NCI-H146 (cell line): ENCODE measurements at regions not wholly inside any gene's neighbourhood (a gene's known extent, or its start where the extent isn't known, plus 50 kb on each side); places are given as distances from the start of the nearest gene placed in this dataset.

Experiments used
- DNase-seq: peaks from one replicate; lab custom pipeline; 2025; lab: John Stamatoyannopoulos, UW

DNA sequence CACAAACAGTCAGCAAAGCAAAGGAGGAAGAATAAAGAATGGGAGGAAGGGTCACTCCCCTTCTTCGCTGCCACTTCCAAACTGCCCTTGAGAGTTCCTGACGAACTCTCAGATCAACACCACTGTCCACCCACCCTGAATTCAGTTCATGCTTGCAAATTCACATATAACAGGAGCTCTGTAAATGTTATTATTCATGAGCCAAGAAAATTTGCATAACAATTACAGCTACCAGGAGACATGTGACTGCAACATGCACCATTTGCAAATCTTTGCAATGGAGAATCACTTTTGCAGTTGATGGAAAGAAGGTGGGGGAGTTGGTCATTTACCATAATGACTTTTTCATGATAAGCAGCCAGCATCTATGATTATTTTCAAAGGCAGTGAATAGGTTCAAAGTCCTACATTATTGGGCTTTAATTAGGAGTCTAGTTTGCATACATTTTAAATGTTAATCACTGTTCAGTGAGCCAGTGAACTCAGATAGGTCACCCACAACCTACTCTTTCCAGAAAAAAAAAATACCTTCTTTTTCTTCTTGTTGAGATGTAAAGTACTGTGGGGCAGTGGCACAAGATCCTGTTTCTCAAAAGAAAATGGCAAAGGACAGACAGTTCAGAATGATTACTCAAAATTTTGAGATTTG, 149.7 kb downstream of the CAAP1 start:
- no peak for DNase-seq

- no peak for DNase-seq
Observed at GRCh38 chr9:26735160-26735559, 157.4 kb downstream of the CAAP1 start.

DNA sequence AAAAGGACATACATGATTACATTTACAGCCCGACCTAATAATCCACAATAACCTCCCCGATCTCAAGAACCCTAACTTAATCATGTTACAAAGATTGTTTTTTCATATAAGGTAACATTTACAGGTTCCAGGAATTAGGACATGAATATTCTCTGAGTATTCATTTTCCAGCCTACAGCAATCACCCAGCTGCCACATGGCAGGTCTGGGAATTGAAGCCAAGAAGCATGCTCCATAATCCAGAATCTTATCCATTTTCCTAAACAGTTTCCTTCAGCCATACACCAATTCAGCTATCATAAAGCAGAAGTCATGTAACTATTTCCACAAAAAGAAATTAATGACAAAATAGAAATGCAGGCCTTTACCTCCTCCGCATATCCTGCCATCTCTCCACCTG, 163.4 kb downstream of the CAAP1 start:
- DNase-seq: no peak

DNA sequence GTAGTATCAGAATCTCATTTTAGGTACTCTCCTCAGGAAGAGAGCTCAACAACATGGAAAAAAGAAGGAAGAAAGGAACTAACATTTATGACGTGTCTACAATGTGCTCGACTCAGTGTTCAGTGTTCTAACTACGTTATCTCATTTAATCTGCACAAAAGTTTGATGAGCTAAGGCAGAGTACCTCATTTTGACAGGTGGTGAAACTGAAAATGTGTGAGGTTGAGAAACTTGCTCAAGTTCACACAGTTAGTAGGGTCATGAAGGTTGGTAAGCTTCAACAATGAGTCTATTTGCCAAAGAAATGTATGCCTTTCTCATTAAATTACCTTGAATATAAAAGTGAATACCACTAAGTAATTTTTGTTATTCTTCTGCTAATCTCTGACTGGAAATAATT, 165.1 kb downstream of the CAAP1 start:
- DNase-seq: no peak

- DNase-seq: no peak
Observed at GRCh38 chr9:26725573-26725972, 167.0 kb downstream of the CAAP1 start.

GRCh38 chr9:26723486-26723885, 169.1 kb downstream of the CAAP1 start:
- peak; percentile 85 for DNase-seq

- DNase-seq: no peak
Observed at GRCh38 chr9:26722755-26723154, 169.8 kb downstream of the CAAP1 start.

DNA sequence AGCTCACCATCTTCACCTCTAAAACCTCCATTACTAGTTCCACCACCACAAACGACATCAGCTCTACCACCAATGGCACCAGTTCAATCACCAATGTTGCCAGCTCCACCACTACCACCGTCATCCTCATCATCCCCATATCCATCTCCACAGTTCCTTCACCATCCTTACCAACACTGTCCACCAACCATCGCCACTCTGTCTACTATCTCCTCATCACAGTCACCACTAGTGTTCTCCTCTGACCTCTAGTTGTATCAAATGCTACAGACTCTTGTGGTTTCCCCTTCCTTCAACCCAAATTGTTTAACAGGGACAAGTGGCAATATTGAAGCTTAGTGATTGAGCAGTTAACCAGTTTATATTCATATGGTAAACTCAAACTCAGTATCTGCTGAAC, 182.6 kb downstream of the CAAP1 start:
- no peak for DNase-seq

GRCh38 chr9:26706223-26706622, 186.4 kb downstream of the CAAP1 start:
- no peak for DNase-seq

DNA sequence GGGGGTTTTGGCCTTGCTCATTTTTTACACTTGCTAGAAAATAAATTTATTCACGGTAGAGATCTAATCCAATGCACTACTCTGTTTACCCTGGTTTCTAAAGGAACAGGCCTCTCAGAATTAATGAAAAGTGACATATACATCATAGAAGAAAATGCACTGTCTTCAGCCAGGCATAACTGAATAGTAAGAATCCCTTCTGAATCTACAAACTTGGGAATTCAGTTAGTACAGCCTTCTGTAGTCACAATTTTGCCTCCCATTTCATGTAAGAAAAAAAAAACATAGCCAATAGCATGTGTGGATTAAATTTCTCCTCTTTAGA, 197.3 kb downstream of the CAAP1 start:
- no peak for DNase-seq

GRCh38 chr9:26694381-26695297, 198.0 kb downstream of the CAAP1 start:
- no peak for DNase-seq

DNA sequence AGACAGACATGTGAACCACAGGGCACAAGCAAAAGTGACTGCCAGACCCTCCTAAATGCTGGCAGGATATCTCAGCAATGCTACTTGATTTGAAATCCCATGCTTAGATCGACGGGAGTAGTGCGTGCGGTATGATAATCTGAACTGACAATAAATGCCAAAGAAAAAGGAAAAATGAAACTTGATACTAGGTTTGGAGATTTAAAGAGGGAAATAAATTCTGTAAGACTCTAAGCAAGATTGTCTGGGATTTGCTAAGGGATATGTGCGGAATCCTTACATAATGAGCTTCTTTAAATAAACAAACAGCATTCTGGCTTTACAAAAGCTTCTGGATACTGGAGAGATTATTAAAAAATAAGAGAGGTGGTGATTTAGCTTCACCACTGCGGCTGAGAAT, 203.6 kb downstream of the CAAP1 start:
- DNase-seq: no peak

DNA sequence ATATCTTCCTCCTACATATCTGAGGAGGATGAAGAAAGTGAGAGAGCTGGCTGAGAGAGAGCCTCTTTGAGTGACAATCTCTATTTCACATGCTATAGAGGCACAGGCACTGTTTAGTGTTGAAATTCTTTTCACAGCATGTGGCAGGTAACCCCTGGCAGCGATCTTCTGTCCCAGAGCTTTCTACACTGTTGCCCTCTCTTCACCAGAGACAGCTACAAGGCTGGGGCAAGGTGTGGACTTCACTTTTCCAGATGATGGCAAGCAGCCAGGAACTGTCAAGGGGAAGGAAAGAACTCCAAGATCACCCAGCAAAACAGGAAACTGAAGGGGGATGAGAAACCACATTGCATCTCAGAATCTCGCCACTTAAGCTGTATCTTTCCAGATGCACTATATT, 205.2 kb downstream of the CAAP1 start:
- no peak for DNase-seq

DNA sequence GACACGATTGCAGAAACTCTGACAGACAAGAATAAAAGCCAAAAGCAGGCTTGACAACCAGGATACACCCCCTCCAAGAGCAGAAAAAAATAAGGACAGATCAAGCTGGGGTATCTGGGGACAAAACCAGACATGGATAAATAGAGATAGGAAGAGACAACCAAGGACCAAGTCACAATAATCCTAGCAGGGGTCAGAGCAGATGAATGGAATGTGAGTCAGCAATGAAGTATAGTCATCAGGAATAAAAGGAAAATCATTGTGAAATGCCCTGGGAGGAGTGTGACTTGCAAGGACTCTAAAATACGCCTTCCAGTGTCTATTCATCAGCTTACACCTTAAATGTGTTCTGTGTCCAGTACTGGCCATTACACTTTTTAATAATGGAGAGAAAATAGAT, 206.8 kb downstream of the CAAP1 start:
- no peak for DNase-seq

DNA sequence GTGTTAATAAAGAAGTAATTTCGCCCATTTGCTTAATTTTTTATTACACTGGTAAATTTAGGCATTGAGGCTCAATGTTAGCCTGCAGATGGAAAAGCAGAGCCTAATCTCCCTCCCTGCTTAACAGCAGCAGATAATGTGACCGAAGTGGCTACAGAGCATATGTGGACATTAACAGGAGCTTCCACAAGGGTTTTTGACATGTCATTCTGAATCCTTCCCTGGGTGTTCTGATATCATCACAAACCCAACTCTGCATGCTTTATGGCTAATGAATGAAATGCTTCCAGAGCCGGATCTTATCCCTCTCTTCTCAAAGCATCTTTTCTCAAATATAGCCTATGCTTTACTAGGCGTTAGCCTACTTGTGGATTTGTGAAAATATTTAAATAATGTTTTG, 208.6 kb downstream of the CAAP1 start:
- DNase-seq: no peak

DNA sequence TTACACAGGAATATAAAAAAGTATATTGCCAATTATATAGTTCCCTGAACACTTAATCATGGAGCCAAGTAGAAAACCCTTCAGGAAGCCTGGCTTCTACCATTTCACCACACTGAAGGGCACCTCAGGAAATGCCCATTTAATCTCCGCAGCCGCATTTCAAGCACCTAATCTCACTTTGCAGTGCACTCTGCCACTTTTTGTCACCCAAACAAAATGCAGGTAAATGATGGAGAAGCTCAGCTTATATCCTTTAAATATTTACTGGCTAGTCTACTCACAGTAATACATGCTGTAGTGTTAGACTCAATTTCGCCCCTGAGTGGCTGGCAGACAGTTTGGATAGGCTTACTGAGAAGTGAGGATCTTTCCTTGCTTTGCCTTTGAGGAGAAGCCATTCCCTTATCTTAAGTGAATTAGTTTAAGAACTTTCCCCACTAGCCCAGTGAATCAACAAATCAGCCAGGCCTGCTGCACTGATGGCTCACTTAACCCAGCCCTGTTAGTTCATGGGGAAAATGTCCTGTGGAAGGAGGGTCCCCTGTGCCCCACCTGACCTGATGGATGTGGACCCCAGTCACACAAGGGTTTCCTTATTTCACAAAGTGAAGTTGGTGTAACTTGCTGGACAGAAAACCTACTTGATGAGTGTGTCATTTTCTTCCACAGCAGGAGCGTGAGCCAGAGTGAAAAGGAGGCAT, 209.7 kb downstream of the CAAP1 start:
- DNase-seq: no peak

DNA sequence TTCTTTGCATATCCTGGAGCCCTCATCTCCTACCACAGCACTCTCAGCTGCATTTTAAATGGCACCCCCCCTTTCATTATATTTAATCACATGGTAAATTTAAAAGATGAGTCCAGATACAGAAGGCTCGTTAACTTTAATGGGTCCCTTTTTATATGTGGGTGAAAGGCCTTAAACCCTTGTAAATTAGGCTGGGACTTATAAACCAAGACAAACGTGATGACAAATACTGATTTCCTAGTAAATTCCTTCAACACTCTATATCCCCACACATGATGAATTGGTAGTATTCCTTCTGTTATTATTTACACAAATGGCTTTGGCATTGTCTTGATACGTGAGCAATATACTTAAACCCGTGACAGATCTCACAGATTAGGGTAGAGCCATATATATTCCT, 210.6 kb downstream of the CAAP1 start:
- no peak for DNase-seq

DNA sequence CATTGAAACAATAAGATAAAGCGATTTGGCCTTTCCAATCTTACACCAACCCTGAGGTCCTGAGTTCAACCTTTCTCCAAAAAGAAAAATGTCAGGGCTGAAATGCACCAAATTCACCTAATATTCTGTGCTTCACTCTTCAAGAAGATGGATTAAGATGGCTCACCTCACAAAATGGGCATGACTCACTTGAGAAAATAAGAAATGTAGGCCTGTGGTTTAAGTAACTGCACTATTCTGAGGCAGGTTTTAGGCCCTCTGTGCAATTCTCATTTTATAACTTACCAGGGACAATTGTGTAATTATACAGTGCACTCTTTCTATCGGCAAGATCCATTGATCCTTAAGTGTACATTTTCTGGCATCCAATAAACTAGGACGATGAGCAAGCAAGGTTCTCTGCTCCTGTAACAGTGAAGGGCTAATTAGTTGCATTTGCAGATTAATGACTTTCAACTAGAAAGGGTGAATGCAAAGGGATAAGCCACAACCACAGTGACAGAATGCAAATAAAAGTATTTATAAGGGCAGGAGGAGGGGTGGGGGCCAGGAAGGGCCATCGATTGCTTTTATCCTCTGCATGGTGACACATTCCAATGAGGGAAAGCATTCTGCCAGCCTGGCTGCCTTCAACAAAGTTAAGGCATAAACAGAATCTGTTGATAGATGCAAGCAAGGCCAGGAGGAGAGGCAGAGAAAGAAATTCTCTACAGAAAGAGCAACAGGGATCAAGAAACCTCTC, 214.5 kb downstream of the CAAP1 start:
- DNase-seq: no peak

GRCh38 chr9:26675035-26675434, 217.6 kb downstream of the CAAP1 start:
- no peak for DNase-seq

- DNase-seq: no peak
Observed at GRCh38 chr9:26673261-26673660, 219.3 kb downstream of the CAAP1 start.

DNA sequence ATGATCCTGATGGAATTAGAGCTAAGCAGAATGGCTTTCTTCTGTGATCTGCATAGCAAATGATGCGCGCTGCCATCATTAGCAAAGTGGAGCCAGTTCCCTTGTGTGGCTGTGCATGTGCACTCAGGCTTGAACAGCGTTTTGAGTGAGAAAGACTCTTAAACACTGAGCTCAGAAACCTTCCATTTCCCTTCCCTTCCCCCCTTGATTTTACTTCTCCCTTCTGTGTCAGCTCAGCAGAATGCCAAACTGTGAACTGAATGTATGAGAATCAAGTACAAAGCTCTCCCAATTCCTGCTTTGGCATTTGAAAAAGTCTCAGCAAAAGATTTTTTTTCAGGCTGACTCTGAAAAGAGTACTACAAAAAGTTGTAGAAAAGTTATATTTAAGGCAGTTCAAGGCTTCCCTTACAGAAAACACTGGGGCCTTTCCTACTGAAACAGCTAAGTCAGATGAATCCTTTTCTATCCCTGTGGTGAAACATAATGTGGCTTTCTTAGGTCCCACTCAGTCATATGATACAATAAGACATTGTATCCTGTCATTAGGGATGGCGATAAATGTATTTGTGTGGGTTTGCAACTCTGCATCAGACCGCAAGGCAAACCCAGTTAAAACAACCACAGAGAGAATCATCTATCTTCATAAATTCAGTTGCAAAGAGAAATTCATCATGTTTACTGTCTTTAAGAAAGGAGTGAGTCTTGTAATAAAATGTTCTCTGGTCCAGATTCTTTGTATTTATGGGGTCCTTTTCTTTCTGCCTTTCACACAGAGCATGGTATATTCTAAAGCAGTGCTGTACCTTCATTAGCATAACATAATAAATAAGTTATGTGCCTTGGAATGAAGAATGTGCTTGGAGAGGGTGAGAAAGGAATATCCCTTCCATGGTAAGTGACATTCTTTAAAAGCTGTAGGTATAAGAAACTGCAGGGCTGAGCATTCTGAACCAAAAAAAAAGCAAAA, 222.6 kb downstream of the CAAP1 start:
- no peak for DNase-seq
